ENCODE measurements at regions not wholly inside any gene's neighbourhood (a gene's known extent, or its start where the extent isn't known, plus 50 kb on each side); places are given as distances from the start of the nearest gene placed in this dataset.

GRCh38 chr7:81036871-81037270, 118.0 kb upstream of the SEMA3C start:
- DNase-seq (ENCODE audit: low read depth in 4 of 6, low spot score in 6 of 6): no peak
- no peaks in the 10 kb centered on the region for H3K9me3 ChIP-seq (ENCODE audit: control insufficient read depth, insufficient read depth, low read length)
- H3K4me1 ChIP-seq (ENCODE audit: control insufficient read depth, insufficient read depth, low read length): no peaks in the 10 kb centered on the region
- no peaks in the 10 kb centered on the region for H3K27me3 ChIP-seq (ENCODE audit: control insufficient read depth, insufficient read depth, low read length)
- no peak overlapping the region for H3K4me3 ChIP-seq (ENCODE audit: low read depth, low read length)
- H3K27ac ChIP-seq (ENCODE audit: low read depth, low read length): no peak overlapping the region
- no peaks in the 10 kb centered on the region for H3K36me3 ChIP-seq (ENCODE audit: control insufficient read depth, insufficient read depth, low read length)

GRCh38 chr7:81036057-81036456, 117.2 kb upstream of the SEMA3C start:
- WGBS (ENCODE audit: insufficient coverage): 43% methylated on average over 1 of the region's 5 CpGs
- Histone ChIP-seq H3K27ac (ENCODE audit: low read depth, low read length) (no peak overlapping the region), H3K9me3 (ENCODE audit: control insufficient read depth, insufficient read depth, low read length) (no peaks in the 10 kb centered on the region), H3K4me3 (ENCODE audit: low read depth, low read length) (no peak overlapping the region), H3K27me3 (ENCODE audit: control insufficient read depth, insufficient read depth, low read length) (no peaks in the 10 kb centered on the region), H3K36me3 (ENCODE audit: control insufficient read depth, insufficient read depth, low read length) (no peaks in the 10 kb centered on the region), H3K4me1 (ENCODE audit: control insufficient read depth, insufficient read depth, low read length) (no peaks in the 10 kb centered on the region)
- DNase-seq (ENCODE audit: low read depth in 4 of 6, low spot score in 6 of 6): peak in 1 of 6 donors; percentile 4

- H3K4me3 ChIP-seq (ENCODE audit: low read depth, low read length): no peak overlapping the region
- DNase-seq (ENCODE audit: low read depth in 4 of 6, low spot score in 6 of 6): no peak
- no peaks in the 10 kb centered on the region for H3K9me3 ChIP-seq (ENCODE audit: control insufficient read depth, insufficient read depth, low read length)
- no peaks in the 10 kb centered on the region for H3K27me3 ChIP-seq (ENCODE audit: control insufficient read depth, insufficient read depth, low read length)
- H3K36me3 ChIP-seq (ENCODE audit: control insufficient read depth, insufficient read depth, low read length): no peaks in the 10 kb centered on the region
- no peaks in the 10 kb centered on the region for H3K4me1 ChIP-seq (ENCODE audit: control insufficient read depth, insufficient read depth, low read length)
- H3K27ac ChIP-seq (ENCODE audit: low read depth, low read length): no peak overlapping the region
- WGBS (ENCODE audit: insufficient coverage): no CpG with 5 or more reads among the region's 3 CpGs
Measured at GRCh38 chr7:81031996-81032395, 113.1 kb upstream of the SEMA3C start.

DNA sequence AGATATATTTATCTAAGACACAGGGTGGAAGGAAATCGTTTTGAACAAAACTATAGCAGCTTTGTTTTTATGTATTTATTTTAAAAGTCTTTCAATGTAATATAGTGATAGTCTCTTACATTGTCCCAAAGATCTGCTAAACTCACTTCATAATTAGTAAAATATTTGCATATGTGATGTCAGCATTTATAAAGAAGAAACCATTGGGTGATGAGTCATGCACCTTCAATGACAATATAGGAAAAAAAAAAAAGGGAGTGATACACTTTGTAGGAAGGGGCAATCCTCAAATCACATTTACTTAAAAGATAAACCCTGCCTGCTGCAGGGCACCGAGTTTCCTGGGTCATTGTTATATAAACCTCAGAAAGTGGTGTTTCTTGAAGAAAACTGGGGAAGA, 112.4 kb upstream of the SEMA3C start:
- H3K27ac ChIP-seq (ENCODE audit: low read depth, low read length): no peak overlapping the region
- WGBS (ENCODE audit: insufficient coverage): no CpG with 5 or more reads among the region's 2 CpGs
- H3K4me1 ChIP-seq (ENCODE audit: control insufficient read depth, insufficient read depth, low read length): no peaks in the 10 kb centered on the region
- no peak for DNase-seq (ENCODE audit: low read depth in 4 of 6, low spot score in 6 of 6)
- no peaks in the 10 kb centered on the region for H3K36me3 ChIP-seq (ENCODE audit: control insufficient read depth, insufficient read depth, low read length)
- H3K4me3 ChIP-seq (ENCODE audit: low read depth, low read length): no peak overlapping the region
- no peaks in the 10 kb centered on the region for H3K9me3 ChIP-seq (ENCODE audit: control insufficient read depth, insufficient read depth, low read length)
- no peaks in the 10 kb centered on the region for H3K27me3 ChIP-seq (ENCODE audit: control insufficient read depth, insufficient read depth, low read length)

DNA sequence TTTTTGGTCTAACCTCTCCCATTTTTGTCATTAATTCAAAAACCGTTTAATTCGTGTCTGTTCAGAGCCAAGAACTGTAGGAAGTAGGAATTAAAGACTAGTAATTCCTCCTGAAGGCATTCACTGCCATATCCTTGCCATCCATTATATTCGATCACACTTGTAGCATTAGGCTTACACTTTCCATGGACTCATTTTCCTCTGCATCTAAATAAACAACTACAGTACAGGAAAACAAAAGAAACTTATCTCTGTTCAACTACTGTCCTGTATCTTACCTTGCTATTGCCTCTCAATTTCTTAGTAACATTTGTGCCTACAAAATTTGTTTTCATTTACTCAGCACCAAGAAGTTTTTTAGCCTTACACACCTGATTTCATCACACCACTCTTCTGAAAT, 111.6 kb upstream of the SEMA3C start:
- Histone ChIP-seq H3K27ac (ENCODE audit: low read depth, low read length) (no peak overlapping the region), H3K36me3 (ENCODE audit: control insufficient read depth, insufficient read depth, low read length) (no peaks in the 10 kb centered on the region), H3K9me3 (ENCODE audit: control insufficient read depth, insufficient read depth, low read length) (no peaks in the 10 kb centered on the region), H3K4me3 (ENCODE audit: low read depth, low read length) (no peak overlapping the region), H3K4me1 (ENCODE audit: control insufficient read depth, insufficient read depth, low read length) (no peaks in the 10 kb centered on the region), H3K27me3 (ENCODE audit: control insufficient read depth, insufficient read depth, low read length) (no peaks in the 10 kb centered on the region)
- WGBS (ENCODE audit: insufficient coverage): 80% methylated on average over 1 of the region's 3 CpGs
- no peak for DNase-seq (ENCODE audit: low read depth in 4 of 6, low spot score in 6 of 6)

GRCh38 chr7:81029511-81029910, 110.7 kb upstream of the SEMA3C start:
- Histone ChIP-seq H3K4me3 (ENCODE audit: low read depth, low read length) (no peak overlapping the region), H3K9me3 (ENCODE audit: control insufficient read depth, insufficient read depth, low read length) (no peaks in the 10 kb centered on the region), H3K36me3 (ENCODE audit: control insufficient read depth, insufficient read depth, low read length) (no peaks in the 10 kb centered on the region), H3K27ac (ENCODE audit: low read depth, low read length) (no peak overlapping the region), H3K27me3 (ENCODE audit: control insufficient read depth, insufficient read depth, low read length) (no peaks in the 10 kb centered on the region), H3K4me1 (ENCODE audit: control insufficient read depth, insufficient read depth, low read length) (no peaks in the 10 kb centered on the region)
- DNase-seq (ENCODE audit: low read depth in 4 of 6, low spot score in 6 of 6): peak in 2 of 6 donors; percentile 15 to 18
- WGBS (ENCODE audit: insufficient coverage): no CpG with 5 or more reads among the region's 3 CpGs

- no peaks in the 10 kb centered on the region for H3K27me3 ChIP-seq (ENCODE audit: control insufficient read depth, insufficient read depth, low read length)
- H3K36me3 ChIP-seq (ENCODE audit: control insufficient read depth, insufficient read depth, low read length): no peaks in the 10 kb centered on the region
- no peaks in the 10 kb centered on the region for H3K4me1 ChIP-seq (ENCODE audit: control insufficient read depth, insufficient read depth, low read length)
- no peak for DNase-seq (ENCODE audit: low read depth in 4 of 6, low spot score in 6 of 6)
- no peak overlapping the region for H3K4me3 ChIP-seq (ENCODE audit: low read depth, low read length)
- no CpG with 5 or more reads among the region's 2 CpGs for WGBS (ENCODE audit: insufficient coverage)
- no peaks in the 10 kb centered on the region for H3K9me3 ChIP-seq (ENCODE audit: control insufficient read depth, insufficient read depth, low read length)
- no peak overlapping the region for H3K27ac ChIP-seq (ENCODE audit: low read depth, low read length)
Measured at GRCh38 chr7:81025360-81025759, 106.5 kb upstream of the SEMA3C start.

- DNase-seq (ENCODE audit: low read depth in 4 of 6, low spot score in 6 of 6): no peak
- Histone ChIP-seq H3K36me3 (ENCODE audit: control insufficient read depth, insufficient read depth, low read length) (no peaks in the 10 kb centered on the region), H3K4me1 (ENCODE audit: control insufficient read depth, insufficient read depth, low read length) (no peaks in the 10 kb centered on the region), H3K9me3 (ENCODE audit: control insufficient read depth, insufficient read depth, low read length) (peaks cover 3% of the 10 kb centered on the region), H3K27me3 (ENCODE audit: control insufficient read depth, insufficient read depth, low read length) (no peaks in the 10 kb centered on the region), H3K4me3 (ENCODE audit: low read depth, low read length) (no peak overlapping the region), H3K27ac (ENCODE audit: low read depth, low read length) (no peak overlapping the region)
- WGBS (ENCODE audit: insufficient coverage): 80% methylated on average over 1 of the region's 1 CpG
Measured at GRCh38 chr7:81014908-81015307, 96.1 kb upstream of the SEMA3C start.

- H3K4me3 ChIP-seq (ENCODE audit: low read depth, low read length): no peak overlapping the region
- no peaks in the 10 kb centered on the region for H3K27me3 ChIP-seq (ENCODE audit: control insufficient read depth, insufficient read depth, low read length)
- H3K27ac ChIP-seq (ENCODE audit: low read depth, low read length): no peak overlapping the region
- no peaks in the 10 kb centered on the region for H3K36me3 ChIP-seq (ENCODE audit: control insufficient read depth, insufficient read depth, low read length)
- no peak for DNase-seq (ENCODE audit: low read depth in 4 of 6, low spot score in 6 of 6)
- H3K4me1 ChIP-seq (ENCODE audit: control insufficient read depth, insufficient read depth, low read length): no peaks in the 10 kb centered on the region
- peaks cover 3% of the 10 kb centered on the region for H3K9me3 ChIP-seq (ENCODE audit: control insufficient read depth, insufficient read depth, low read length)
- no CpG with 5 or more reads among the region's 2 CpGs for WGBS (ENCODE audit: insufficient coverage)
Measured at GRCh38 chr7:81014266-81014665, 95.4 kb upstream of the SEMA3C start.

DNA sequence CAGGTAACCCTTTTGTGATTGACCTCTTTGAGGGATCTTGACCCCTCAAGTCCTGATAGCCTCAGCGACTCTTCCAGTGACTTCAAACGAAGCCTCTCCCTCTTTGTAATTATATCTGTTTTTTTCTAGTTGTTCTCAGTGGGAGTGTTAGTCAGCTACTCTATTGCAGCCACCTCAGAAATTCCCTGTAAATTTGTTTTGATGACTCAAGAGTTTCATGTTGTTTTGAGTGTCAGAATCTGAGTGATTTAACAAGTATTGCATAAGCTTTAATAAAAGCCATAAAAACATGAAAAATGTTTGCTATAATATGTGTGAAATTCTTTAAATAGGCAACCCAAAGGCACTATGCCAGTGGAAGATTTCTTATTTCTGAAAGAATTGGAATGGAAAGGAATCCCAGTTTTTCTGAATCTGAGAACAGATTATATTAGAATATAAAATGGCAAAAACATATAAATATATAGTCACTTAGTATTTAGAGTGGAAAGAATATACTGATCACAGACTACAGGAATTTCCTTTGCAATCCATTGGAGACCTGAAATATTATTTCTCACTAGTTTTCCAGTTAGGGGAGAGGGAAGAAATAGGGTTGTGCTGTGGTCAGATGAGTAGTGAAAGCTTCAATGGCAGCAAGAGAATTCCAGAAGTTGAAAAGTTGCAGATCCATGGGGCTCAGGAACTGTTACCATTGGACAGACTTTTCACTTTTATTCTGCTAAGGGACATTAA, 94.4 kb upstream of the SEMA3C start:
- no CpG with 5 or more reads among the region's 2 CpGs for WGBS (ENCODE audit: insufficient coverage)
- Histone ChIP-seq H3K27ac (ENCODE audit: low read depth, low read length) (no peak overlapping the region), H3K4me1 (ENCODE audit: control insufficient read depth, insufficient read depth, low read length) (no peaks in the 10 kb centered on the region)

More for the DNA sequence above, 94.4 kb upstream of the SEMA3C start:
- Histone ChIP-seq H3K27me3 (ENCODE audit: control insufficient read depth, insufficient read depth, low read length) (no peaks in the 10 kb centered on the region), H3K9me3 (ENCODE audit: control insufficient read depth, insufficient read depth, low read length) (peaks cover 3% of the 10 kb centered on the region), H3K36me3 (ENCODE audit: control insufficient read depth, insufficient read depth, low read length) (no peaks in the 10 kb centered on the region), H3K4me3 (ENCODE audit: low read depth, low read length) (no peak overlapping the region)
- DNase-seq (ENCODE audit: low read depth in 4 of 6, low spot score in 6 of 6): peak in 1 of 6 donors; percentile 44
